Activated B cell treated with CpG ODN at 0.5 μM for 24 hours (primary cell): ENCODE measurements at regions not wholly inside any gene's neighbourhood (a gene's known extent, or its start where the extent isn't known, plus 50 kb on each side); places are given as distances from the start of the nearest gene placed in this dataset.
"Not testable (repeated sequence)": the region's sequence is repeated elsewhere in the genome, so short reads cannot be mapped to it uniquely, and the experiment has no call there.

Source experiments
- ATAC-seq: fragments of 200-7000 bp; cut with Tn5 transposase; one replicate; pipeline ENCODE4 v1.10.0; 2021; ENCODE audit warnings: low read depth, mild to moderate bottlenecking, moderate library complexity
- CTCF ChIA-PET: fragments of 350-600 bp; sonication (Branson Sonifier 250); formaldehyde crosslinking; loops from one replicate; lab custom pipeline; 2021; ENCODE audit warnings: antibody characterized with exemption; lab: Charles Lee
- POLR2A ChIA-PET: fragments of 350-600 bp; sonication (Branson Sonifier 250); formaldehyde crosslinking; loops from one replicate; lab custom pipeline; 2021; ENCODE audit warnings: antibody characterized with exemption; lab: Charles Lee
- DNase-seq: peaks from one replicate; pipeline ENCODE4 v3.0.0; 2022
- H3K27ac Mint-ChIP-seq: one replicate; pipeline ENCODE4 v1.8.0; 2020; ENCODE audit warnings: mixed read lengths
- H3K27me3 Mint-ChIP-seq: one replicate; pipeline ENCODE4 v1.8.0; 2021; ENCODE audit warnings: mixed read lengths
- H3K36me3 Mint-ChIP-seq: one replicate; pipeline ENCODE4 v1.8.0; 2021; ENCODE audit warnings: low read depth, mixed read lengths
- H3K4me1 Mint-ChIP-seq: one replicate; pipeline ENCODE4 v1.8.0; 2021; ENCODE audit warnings: mixed read lengths
- H3K4me3 Mint-ChIP-seq: one replicate; pipeline ENCODE4 v1.8.0; 2020; ENCODE audit warnings: mild to moderate bottlenecking, mixed read lengths
- H3K9me3 Mint-ChIP-seq: one replicate; pipeline ENCODE4 v1.8.0; 2020; ENCODE audit warnings: mixed read lengths
- CTCF ChIP-seq: fragments of 200-600 bp; IDR thresholded peaks from one replicate; pipeline ENCODE4 v1.8.0; 2022; ENCODE audit warnings: antibody characterized with exemption, mild to moderate bottlenecking
- intact Hi-C: fragments of 100-400 bp; cut with micrococcal nuclease; formaldehyde crosslinking; loops from one replicate; pipeline ENCODE4 v1.15.1; 2024

- Mint-ChIP-seq H3K27me3 (peaks cover 12% of the 10 kb centered on the region), H3K27ac (no peak overlapping the region), H3K4me1 (no peaks in the 10 kb centered on the region), H3K4me3 (no peak overlapping the region), H3K36me3 (no peaks in the 10 kb centered on the region), H3K9me3 (no peaks in the 10 kb centered on the region)
- CTCF ChIA-PET, result no interaction called here
- TF ChIP-seq CTCF, result no peak
- ATAC-seq (no peak), DNase-seq (no peak)
- intact Hi-C loops, result no loop called here
- POLR2A ChIA-PET, result no interaction called here
Measured at GRCh38 chr5:157978061-157978460, 119.1 kb upstream of the CLINT1 start.

GRCh38 chr5:157976429-157976828 is 117.5 kb upstream of the CLINT1 start:
- H3K9me3 Mint-ChIP-seq, result no peaks in the 10 kb centered on the region
- peaks cover 12% of the 10 kb centered on the region for H3K27me3 Mint-ChIP-seq
- H3K27ac Mint-ChIP-seq, result no peak overlapping the region
- no peaks in the 10 kb centered on the region for H3K4me1 Mint-ChIP-seq
- H3K4me3 Mint-ChIP-seq, result no peak overlapping the region
- H3K36me3 Mint-ChIP-seq, result no peaks in the 10 kb centered on the region
- TF ChIP-seq CTCF, result no peak
- CTCF ChIA-PET, result no interaction called here
- POLR2A ChIA-PET, result no interaction called here
- DNase-seq (no peak), ATAC-seq (no peak)
- intact Hi-C loops, result no loop called here

- no peak for TF ChIP-seq CTCF
- intact Hi-C loops, result no loop called here
- Mint-ChIP-seq H3K4me1 (no peaks in the 10 kb centered on the region), H3K9me3 (no peaks in the 10 kb centered on the region), H3K36me3 (no peaks in the 10 kb centered on the region), H3K4me3 (no peak overlapping the region), H3K27me3 (peaks cover 14% of the 10 kb centered on the region), H3K27ac (no peak overlapping the region)
- ChIA-PET CTCF (interaction anchor here (0.6 kb wide), 1 partner anchor 107 kb away, joined by 3 read pairs; no protein-coding TSS in a partner anchor), POLR2A (no interaction called here)
- no peak for ATAC-seq
- DNase-seq, result no peak
Measured at GRCh38 chr5:157972579-157972978, 113.6 kb upstream of the CLINT1 start.

GRCh38 chr5:157971571-157972216 is 112.7 kb upstream of the CLINT1 start:
- intact Hi-C loops, result no loop called here
- H3K4me1 Mint-ChIP-seq, result no peaks in the 10 kb centered on the region
- H3K4me3 Mint-ChIP-seq, result no peak overlapping the region
- H3K36me3 Mint-ChIP-seq, result no peaks in the 10 kb centered on the region
- DNase-seq, result no peak
- no peak for ATAC-seq
- CTCF ChIA-PET, result interaction anchor here (0.7 kb wide), 3 partner anchors 21 to 23 kb away, joined by 3 to 4 read pairs (median 3); no protein-coding TSS in a partner anchor
- POLR2A ChIA-PET, result no interaction called here
- no peak for TF ChIP-seq CTCF
- H3K27me3 Mint-ChIP-seq, result peaks cover 14% of the 10 kb centered on the region
- H3K9me3 Mint-ChIP-seq, result no peaks in the 10 kb centered on the region
- H3K27ac Mint-ChIP-seq, result no peak overlapping the region

- H3K27ac Mint-ChIP-seq, H3K36me3 Mint-ChIP-seq, H3K4me1 Mint-ChIP-seq, POLR2A ChIA-PET, ATAC-seq, intact Hi-C loops, H3K9me3 Mint-ChIP-seq, DNase-seq, H3K27me3 Mint-ChIP-seq, H3K4me3 Mint-ChIP-seq, CTCF ChIA-PET: not testable (repeated sequence)
Measured at GRCh38 chr5:157968570-157968969, 109.6 kb upstream of the CLINT1 start.

- H3K9me3 Mint-ChIP-seq, result no peaks in the 10 kb centered on the region
- ATAC-seq (no peak), DNase-seq (no peak)
- no peak overlapping the region for H3K4me3 Mint-ChIP-seq
- no peak for TF ChIP-seq CTCF
- H3K27ac Mint-ChIP-seq, result no peak overlapping the region
- H3K4me1 Mint-ChIP-seq, result no peaks in the 10 kb centered on the region
- POLR2A ChIA-PET, result no interaction called here
- H3K27me3 Mint-ChIP-seq, result peaks cover 2% of the 10 kb centered on the region
- no peaks in the 10 kb centered on the region for H3K36me3 Mint-ChIP-seq
- CTCF ChIA-PET, result no interaction called here
- intact Hi-C loops, result no loop called here
Measured at GRCh38 chr5:157965989-157966388, 107.0 kb upstream of the CLINT1 start.
